ENCODE measurements at regions not wholly inside any gene's neighbourhood (a gene's known extent, or its start where the extent isn't known, plus 50 kb on each side); places are given as distances from the start of the nearest gene placed in this dataset.
"Not testable (repeated sequence)": the region's sequence is repeated elsewhere in the genome, so short reads cannot be mapped to it uniquely, and the experiment has no call there.

- DNase-seq (ENCODE audit: low spot score); FAIRE-seq: not testable (repeated sequence)
Measured at GRCh38 chr7:76971201-76971600, 61.0 kb downstream of the SPDYE17 start.

- FAIRE-seq; DNase-seq (ENCODE audit: low spot score): not testable (repeated sequence)
Measured at GRCh38 chr7:76969892-76970291, 62.3 kb downstream of the SPDYE17 start.

GRCh38 chr7:76965731-76966548 is 66.2 kb downstream of the SPDYE17 start:
- DNase-seq (ENCODE audit: low spot score); FAIRE-seq: not testable (repeated sequence)

GRCh38 chr7:76964050-76964449 is 68.1 kb downstream of the SPDYE17 start:
- not testable (repeated sequence) for DNase-seq (ENCODE audit: low spot score); FAIRE-seq

GRCh38 chr7:76963061-76963460 is 69.1 kb downstream of the SPDYE17 start:
- not testable (repeated sequence) for FAIRE-seq; DNase-seq (ENCODE audit: low spot score)

GRCh38 chr7:76960400-76960986 is 71.7 kb downstream of the SPDYE17 start:
- not testable (repeated sequence) for DNase-seq (ENCODE audit: low spot score); FAIRE-seq

GRCh38 chr7:76959573-76960399 is 72.4 kb downstream of the SPDYE17 start:
- FAIRE-seq; DNase-seq (ENCODE audit: low spot score): not testable (repeated sequence)

GRCh38 chr7:76956531-76956930 is 75.6 kb downstream of the SPDYE17 start:
- FAIRE-seq; DNase-seq (ENCODE audit: low spot score): not testable (repeated sequence)

- peak; percentile 92 for FAIRE-seq
- DNase-seq (ENCODE audit: low spot score), result not testable (repeated sequence)
Measured at GRCh38 chr7:76955124-76955523, 77.0 kb downstream of the SPDYE17 start.

GRCh38 chr7:76944603-76945002 is 87.6 kb downstream of the SPDYE17 start:
- not testable (repeated sequence) for DNase-seq (ENCODE audit: low spot score)

GRCh38 chr7:76941809-76942765 is 90.1 kb downstream of the SPDYE17 start:
- DNase-seq (ENCODE audit: low spot score); FAIRE-seq: not testable (repeated sequence)

More at GRCh38 chr7:76944603-76945002, 87.6 kb downstream of the SPDYE17 start:
- FAIRE-seq, result not testable (repeated sequence)

- not testable (repeated sequence) for DNase-seq (ENCODE audit: low spot score); FAIRE-seq
Measured at GRCh38 chr7:76937781-76938180, 94.4 kb downstream of the SPDYE17 start.

- not testable (repeated sequence) for DNase-seq (ENCODE audit: low spot score); FAIRE-seq
Measured at GRCh38 chr7:76937330-76937729, 94.8 kb downstream of the SPDYE17 start.

- not testable (repeated sequence) for FAIRE-seq; DNase-seq (ENCODE audit: low spot score)
Measured at GRCh38 chr7:76936346-76936745, 95.8 kb downstream of the SPDYE17 start.

- FAIRE-seq; DNase-seq (ENCODE audit: low spot score): not testable (repeated sequence)
Measured at GRCh38 chr7:76934711-76935110, 97.5 kb downstream of the SPDYE17 start.

GRCh38 chr7:76932957-76933356 is 99.2 kb downstream of the SPDYE17 start:
- DNase-seq (ENCODE audit: low spot score); FAIRE-seq: not testable (repeated sequence)

- FAIRE-seq; DNase-seq (ENCODE audit: low spot score): not testable (repeated sequence)
Measured at GRCh38 chr7:76931441-76931840, 100.7 kb downstream of the SPDYE17 start.

GRCh38 chr7:76930416-76930815 is 101.7 kb downstream of the SPDYE17 start:
- not testable (repeated sequence) for FAIRE-seq; DNase-seq (ENCODE audit: low spot score)

GRCh38 chr7:76928751-76929150 is 103.4 kb downstream of the SPDYE17 start:
- not testable (repeated sequence) for DNase-seq (ENCODE audit: low spot score); FAIRE-seq

All from RCC 7860 (cell line).